ENCODE measurements at regions not wholly inside any gene's neighbourhood (a gene's known extent, or its start where the extent isn't known, plus 50 kb on each side); places are given as distances from the start of the nearest gene placed in this dataset.

DNA sequence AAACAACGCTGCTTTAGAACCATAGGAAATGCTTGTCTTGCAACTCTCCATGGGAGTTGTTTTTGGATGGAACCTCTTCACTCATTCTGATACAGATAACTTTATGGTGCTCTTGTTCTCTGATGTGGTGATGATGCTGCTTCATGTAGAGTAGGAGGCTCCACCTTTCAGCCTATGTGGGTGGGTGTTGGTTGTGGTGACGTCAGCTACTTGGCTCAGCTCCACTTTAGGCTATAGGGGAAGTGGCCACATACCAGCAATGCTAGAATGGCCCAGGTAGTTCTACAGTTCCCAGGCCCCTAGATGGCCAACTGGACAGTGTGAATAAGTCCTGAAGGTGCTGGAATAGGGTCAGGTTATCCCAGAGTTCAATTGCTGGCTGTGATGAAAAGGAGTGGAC is 192.1 kb downstream of the TBX22 start:
- no peaks in the 10 kb centered on the region for H3K4me1 ChIP-seq
- no TSS peak for BruUV-seq (replicated peaks)
- no peaks in the 10 kb centered on the region for H3K9me3 ChIP-seq
- no peaks in the 10 kb centered on the region for H3K27me3 Mint-ChIP-seq (ENCODE audit: insufficient read depth, unreplicated experiment)
- CTCF ChIA-PET: no interaction called here
- no peaks in the 10 kb centered on the region for H3K27me3 ChIP-seq (replicated peaks; ENCODE audit: control insufficient read depth, insufficient read depth, low read length)
- no peak overlapping the region for H3K4me3 ChIP-seq (ENCODE audit: low read depth, low read length)
- no peak overlapping the region for H3K27ac Mint-ChIP-seq (ENCODE audit: unreplicated experiment)
- POLR2A ChIA-PET: no interaction called here
- peaks cover 9% of the 10 kb centered on the region for H3K9me3 Mint-ChIP-seq (ENCODE audit: unreplicated experiment)
- H3K4me1 Mint-ChIP-seq (ENCODE audit: low read depth, unreplicated experiment): no peaks in the 10 kb centered on the region
- H3K36me3 Mint-ChIP-seq (ENCODE audit: insufficient read depth, unreplicated experiment): no peaks in the 10 kb centered on the region
- H3K4me3 Mint-ChIP-seq (ENCODE audit: unreplicated experiment): no peak overlapping the region
- TF ChIP-seq, protein P1, sequence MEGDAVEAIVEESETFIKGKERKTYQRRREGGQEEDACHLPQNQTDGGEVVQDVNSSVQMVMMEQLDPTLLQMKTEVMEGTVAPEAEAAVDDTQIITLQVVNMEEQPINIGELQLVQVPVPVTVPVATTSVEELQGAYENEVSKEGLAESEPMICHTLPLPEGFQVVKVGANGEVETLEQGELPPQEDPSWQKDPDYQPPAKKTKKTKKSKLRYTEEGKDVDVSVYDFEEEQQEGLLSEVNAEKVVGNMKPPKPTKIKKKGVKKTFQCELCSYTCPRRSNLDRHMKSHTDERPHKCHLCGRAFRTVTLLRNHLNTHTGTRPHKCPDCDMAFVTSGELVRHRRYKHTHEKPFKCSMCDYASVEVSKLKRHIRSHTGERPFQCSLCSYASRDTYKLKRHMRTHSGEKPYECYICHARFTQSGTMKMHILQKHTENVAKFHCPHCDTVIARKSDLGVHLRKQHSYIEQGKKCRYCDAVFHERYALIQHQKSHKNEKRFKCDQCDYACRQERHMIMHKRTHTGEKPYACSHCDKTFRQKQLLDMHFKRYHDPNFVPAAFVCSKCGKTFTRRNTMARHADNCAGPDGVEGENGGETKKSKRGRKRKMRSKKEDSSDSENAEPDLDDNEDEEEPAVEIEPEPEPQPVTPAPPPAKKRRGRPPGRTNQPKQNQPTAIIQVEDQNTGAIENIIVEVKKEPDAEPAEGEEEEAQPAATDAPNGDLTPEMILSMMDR (IDR thresholded peaks at IDR 0.05; ENCODE audit: insufficient read depth in 1 of 2, low read depth in 1 of 2, low read length in 1 of 2, severe bottlenecking in 1 of 2, unreplicated experiment in 1 of 2): no peak
- H3K36me3 ChIP-seq (ENCODE audit: control insufficient read depth, insufficient read depth, low read length): no peaks in the 10 kb centered on the region
- intact Hi-C loops (cut with micrococcal nuclease; ENCODE audit: unreplicated experiment): no loop called here
- no peak for DNase-seq

DNA sequence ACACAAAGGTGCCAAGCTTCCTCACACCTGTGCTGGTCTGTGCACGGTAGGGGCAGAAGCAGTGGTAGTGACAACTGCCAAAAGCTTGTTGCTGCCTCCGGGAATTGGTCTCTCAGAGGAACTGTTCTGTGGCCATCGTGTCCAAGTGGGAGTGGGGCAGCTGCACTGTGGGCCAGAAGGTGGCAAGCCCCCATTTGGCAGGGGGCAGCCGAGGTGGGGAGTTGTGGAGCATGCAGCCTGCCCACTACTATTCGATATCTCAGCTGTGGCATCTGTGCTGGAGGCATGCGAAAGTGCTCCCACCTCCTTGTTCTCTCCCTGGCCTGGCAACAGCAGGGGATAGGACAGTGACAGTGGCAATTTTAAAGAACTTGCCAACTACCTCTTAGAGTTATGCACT is 192.8 kb downstream of the TBX22 start:
- ChIA-PET POLR2A (no interaction called here), CTCF (no interaction called here)
- no peaks in the 10 kb centered on the region for H3K4me1 Mint-ChIP-seq (ENCODE audit: low read depth, unreplicated experiment)
- no peaks in the 10 kb centered on the region for H3K36me3 Mint-ChIP-seq (ENCODE audit: insufficient read depth, unreplicated experiment)
- Histone ChIP-seq H3K9me3 (no peaks in the 10 kb centered on the region), H3K36me3 (ENCODE audit: control insufficient read depth, insufficient read depth, low read length) (no peaks in the 10 kb centered on the region), H3K4me3 (ENCODE audit: low read depth, low read length) (no peak overlapping the region), H3K4me1 (no peaks in the 10 kb centered on the region), H3K27me3 (replicated peaks; ENCODE audit: control insufficient read depth, insufficient read depth, low read length) (no peaks in the 10 kb centered on the region)
- TF ChIP-seq, protein P1 (IDR thresholded peaks at IDR 0.05; ENCODE audit: insufficient read depth in 1 of 2, low read depth in 1 of 2, low read length in 1 of 2, severe bottlenecking in 1 of 2, unreplicated experiment in 1 of 2): no peak
- no peaks in the 10 kb centered on the region for H3K27me3 Mint-ChIP-seq (ENCODE audit: insufficient read depth, unreplicated experiment)
- intact Hi-C loops (cut with micrococcal nuclease; ENCODE audit: unreplicated experiment): no loop called here
- no peak overlapping the region for H3K27ac Mint-ChIP-seq (ENCODE audit: unreplicated experiment)
- DNase-seq: no peak
- H3K4me3 Mint-ChIP-seq (ENCODE audit: unreplicated experiment): no peak overlapping the region
- no TSS peak for BruUV-seq (replicated peaks)
- H3K9me3 Mint-ChIP-seq (ENCODE audit: unreplicated experiment): peaks cover 9% of the 10 kb centered on the region

DNA sequence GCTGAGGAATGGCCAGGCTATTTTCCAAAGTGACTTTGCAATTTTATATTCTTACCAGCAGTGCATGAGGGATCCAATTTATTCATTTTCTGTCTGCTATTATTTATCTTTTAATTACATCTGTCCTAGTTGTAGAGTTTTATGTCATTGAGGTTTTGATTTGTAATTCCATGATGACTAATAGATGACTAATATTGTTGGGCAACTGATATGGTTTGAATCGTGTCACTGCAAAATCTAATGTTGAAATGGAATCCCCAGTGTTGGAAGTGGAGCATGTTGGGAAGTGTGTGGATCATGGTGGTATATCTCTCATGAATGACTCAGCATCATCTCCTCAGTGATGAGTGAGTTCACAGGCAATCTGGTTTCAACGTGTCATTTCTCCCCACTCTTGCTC is 201.5 kb downstream of the TBX22 start:
- DNase-seq: no peak
- no peaks in the 10 kb centered on the region for H3K9me3 ChIP-seq
- CTCF ChIA-PET: no interaction called here
- Mint-ChIP-seq H3K27me3 (ENCODE audit: insufficient read depth, unreplicated experiment) (no peaks in the 10 kb centered on the region), H3K4me3 (ENCODE audit: unreplicated experiment) (no peak overlapping the region), H3K27ac (ENCODE audit: unreplicated experiment) (no peak overlapping the region), H3K36me3 (ENCODE audit: insufficient read depth, unreplicated experiment) (no peaks in the 10 kb centered on the region), H3K9me3 (ENCODE audit: unreplicated experiment) (no peaks in the 10 kb centered on the region), H3K4me1 (ENCODE audit: low read depth, unreplicated experiment) (no peaks in the 10 kb centered on the region)
- intact Hi-C loops (cut with micrococcal nuclease; ENCODE audit: unreplicated experiment): no loop called here
- H3K27me3 ChIP-seq (replicated peaks; ENCODE audit: control insufficient read depth, insufficient read depth, low read length): no peaks in the 10 kb centered on the region
- POLR2A ChIA-PET: no interaction called here
- no peaks in the 10 kb centered on the region for H3K36me3 ChIP-seq (ENCODE audit: control insufficient read depth, insufficient read depth, low read length)
- TF ChIP-seq, protein P1 (IDR thresholded peaks at IDR 0.05; ENCODE audit: insufficient read depth in 1 of 2, low read depth in 1 of 2, low read length in 1 of 2, severe bottlenecking in 1 of 2, unreplicated experiment in 1 of 2): no peak
- H3K4me1 ChIP-seq: no peaks in the 10 kb centered on the region
- BruUV-seq (replicated peaks): no TSS peak
- H3K4me3 ChIP-seq (ENCODE audit: low read depth, low read length): no peak overlapping the region
